Activated naive CD8-positive, alpha-beta T cell treated with anti-CD3 and anti-CD28 coated beads, Interleukin-2, amount 50 U/mL, for 24 hours (primary cell): ENCODE measurements at regions not wholly inside any gene's neighbourhood (a gene's known extent, or its start where the extent isn't known, plus 50 kb on each side); places are given as distances from the start of the nearest gene placed in this dataset.
"Not testable (repeated sequence)": the region's sequence is repeated elsewhere in the genome, so short reads cannot be mapped to it uniquely, and the experiment has no call there.

Source experiments
- ATAC-seq: fragments of 150-1000 bp; cut with Tn5 transposase; one replicate; pipeline ENCODE4 v1.10.0; 2021
- DNase-seq: peaks from one replicate; pipeline ENCODE4 v3.0.0; 2021
- H3K27ac Mint-ChIP-seq: one replicate; pipeline ENCODE4 v1.8.0; 2021; ENCODE audit warnings: mild to moderate bottlenecking, mixed read lengths
- H3K27me3 Mint-ChIP-seq: one replicate; pipeline ENCODE4 v1.8.0; 2021; ENCODE audit warnings: mixed read lengths
- H3K36me3 Mint-ChIP-seq: one replicate; pipeline ENCODE4 v1.8.0; 2021; ENCODE audit warnings: low read depth, mixed read lengths
- H3K4me1 Mint-ChIP-seq: one replicate; pipeline ENCODE4 v1.8.0; 2021; ENCODE audit warnings: mixed read lengths
- H3K4me3 Mint-ChIP-seq: one replicate; pipeline ENCODE4 v1.8.0; 2021; ENCODE audit warnings: mild to moderate bottlenecking, moderate library complexity, mixed read lengths
- H3K9me3 Mint-ChIP-seq: one replicate; pipeline ENCODE4 v1.8.0; 2021; ENCODE audit warnings: mixed read lengths

DNA sequence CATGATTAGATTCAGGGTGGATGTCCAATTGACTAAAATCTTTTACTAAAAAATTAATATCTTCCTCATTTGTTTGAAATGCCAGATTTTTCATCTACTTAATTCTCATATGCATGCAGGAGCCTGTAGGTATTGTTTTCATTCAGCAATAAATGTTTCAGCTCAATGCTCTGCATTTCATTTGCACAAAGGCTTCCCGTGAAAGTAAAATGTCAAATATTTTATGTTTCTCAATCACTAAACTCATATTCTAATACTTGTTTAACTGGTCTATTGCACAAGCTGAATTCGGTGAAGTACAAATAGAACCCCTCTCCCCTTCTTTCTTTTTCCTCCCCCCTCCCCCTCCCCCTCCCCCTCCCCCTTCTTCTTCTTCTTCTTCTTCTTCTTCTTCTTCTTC lies 175.9 kb downstream of the MCHR2 start:
- Mint-ChIP-seq H3K9me3 (no peaks in the 10 kb centered on the region), H3K27me3 (peaks cover 26% of the 10 kb centered on the region), H3K4me1 (peaks cover 4% of the 10 kb centered on the region), H3K36me3 (no peaks in the 10 kb centered on the region), H3K27ac (no peak overlapping the region), H3K4me3 (no peak overlapping the region)
- DNase-seq (no peak), ATAC-seq (no peak)

DNA sequence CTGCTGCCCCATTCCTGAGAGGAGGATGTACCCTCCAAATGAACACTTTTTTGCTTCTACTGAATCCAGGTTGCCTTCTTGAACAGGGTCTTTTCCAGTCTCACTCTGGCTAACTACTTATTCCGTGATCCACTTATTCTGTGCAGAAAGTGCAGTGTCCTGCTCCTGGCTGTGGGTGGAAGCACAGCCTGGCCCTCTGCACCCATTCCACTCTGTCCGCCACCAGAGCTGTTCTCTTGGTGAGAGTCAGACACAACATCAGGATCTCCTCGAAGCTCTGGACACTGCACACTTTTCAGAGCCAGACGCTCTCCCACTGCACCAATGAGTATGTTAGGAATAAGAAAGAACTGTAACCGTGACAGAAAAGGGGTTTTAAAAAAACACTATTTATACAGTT lies 174.2 kb downstream of the MCHR2 start:
- Mint-ChIP-seq H3K4me1 (peaks cover 7% of the 10 kb centered on the region), H3K36me3 (no peaks in the 10 kb centered on the region), H3K27ac (no peak overlapping the region), H3K4me3 (no peak overlapping the region), H3K9me3 (no peaks in the 10 kb centered on the region), H3K27me3 (peaks cover 26% of the 10 kb centered on the region)
- no peak for ATAC-seq
- no peak for DNase-seq

DNA sequence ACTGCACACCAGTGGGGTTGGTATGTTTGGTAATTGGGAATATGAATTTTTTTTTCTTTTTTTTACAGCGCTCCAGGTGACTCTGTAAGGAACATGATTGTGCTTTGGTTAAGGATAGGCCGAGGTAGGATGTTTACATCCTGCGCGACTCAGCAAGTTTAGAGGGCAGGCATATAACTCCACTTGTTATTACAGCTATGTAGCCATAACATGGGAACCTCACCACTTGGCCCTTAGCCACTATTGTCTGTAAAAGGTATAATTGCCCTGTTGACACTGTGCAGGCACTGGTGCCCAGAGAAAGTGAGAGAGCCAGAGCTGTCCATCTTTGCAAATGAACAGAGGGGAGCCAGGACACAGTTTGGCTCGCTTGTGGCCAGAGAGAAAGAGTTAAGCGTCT lies 172.9 kb downstream of the MCHR2 start:
- H3K27me3 Mint-ChIP-seq = peaks cover 26% of the 10 kb centered on the region
- H3K36me3 Mint-ChIP-seq = no peaks in the 10 kb centered on the region
- H3K9me3 Mint-ChIP-seq = no peaks in the 10 kb centered on the region
- no peak overlapping the region for H3K4me3 Mint-ChIP-seq
- no peak overlapping the region for H3K27ac Mint-ChIP-seq
- peaks cover 7% of the 10 kb centered on the region for H3K4me1 Mint-ChIP-seq
- ATAC-seq = no peak
- DNase-seq = no peak

DNA sequence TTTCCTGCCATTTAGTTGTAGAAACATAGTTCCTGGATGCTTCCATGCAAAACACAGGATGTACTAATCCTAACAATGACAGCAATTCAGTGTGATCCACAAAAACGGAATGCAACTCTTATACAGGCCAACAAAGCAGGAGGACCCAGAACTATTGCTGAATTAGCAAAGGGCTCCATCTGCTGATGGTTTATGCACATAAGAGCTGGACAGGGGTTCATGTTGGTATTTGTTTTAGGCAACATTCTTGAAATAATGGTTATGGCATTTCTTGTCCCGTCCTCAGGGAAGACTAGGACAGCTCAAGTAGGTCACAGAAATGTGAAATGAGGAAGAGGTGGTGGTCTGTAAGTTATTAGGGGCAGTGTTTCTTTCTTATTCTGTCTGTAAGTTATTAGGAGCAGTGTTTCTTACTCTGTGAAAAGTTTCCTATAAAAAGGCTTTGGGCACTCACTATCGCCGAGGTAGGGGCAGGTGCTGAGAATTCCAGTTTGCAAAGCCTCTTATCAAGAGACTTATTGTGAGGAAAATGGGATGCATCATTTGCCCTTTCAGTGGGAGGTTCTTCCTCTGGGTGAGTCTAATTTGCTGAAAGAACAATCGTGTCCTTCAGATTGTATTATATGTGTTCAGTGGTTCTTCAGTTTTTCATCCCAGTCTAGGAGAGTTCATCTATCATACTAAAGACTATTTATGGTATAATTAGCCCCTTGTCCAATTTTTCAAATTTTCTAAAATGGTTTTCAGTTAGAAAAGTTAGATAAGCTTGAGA lies 171.1 kb downstream of the MCHR2 start:
- no peak for ATAC-seq

DNA sequence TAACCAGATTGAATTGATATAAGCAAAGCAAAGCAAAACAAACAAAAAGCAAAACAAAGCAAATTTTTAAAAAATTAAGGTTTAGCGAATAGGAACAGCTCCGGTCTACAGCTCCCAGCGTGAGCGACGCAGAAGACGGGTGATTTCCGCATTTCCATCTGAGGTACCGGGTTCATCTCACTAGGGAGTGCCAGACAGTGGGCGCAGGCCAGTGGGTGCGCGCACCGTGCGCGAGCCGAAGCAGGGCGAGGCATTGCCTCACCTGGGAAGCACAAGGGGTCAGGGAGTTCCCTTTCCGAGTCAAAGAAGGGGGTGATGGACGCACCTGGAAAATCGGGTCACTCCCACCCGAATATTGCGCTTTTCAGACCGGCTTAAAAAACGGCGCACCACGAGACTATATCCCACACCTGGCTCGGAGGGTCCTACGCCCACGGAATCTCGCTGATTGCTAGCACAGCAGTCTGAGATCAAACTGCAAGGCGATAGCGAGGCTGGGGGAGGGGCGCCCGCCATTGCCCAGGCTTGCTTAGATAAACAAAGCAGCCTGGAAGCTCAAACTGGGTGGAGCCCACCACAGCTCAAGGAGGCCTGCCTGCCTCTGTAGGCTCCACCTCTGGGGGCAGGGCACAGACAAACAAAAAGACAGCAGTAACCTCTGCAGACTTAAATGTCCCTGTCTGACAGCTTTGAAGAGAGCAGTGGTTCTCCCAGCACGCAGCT lies 170.3 kb downstream of the MCHR2 start:
- H3K4me3 Mint-ChIP-seq = peak overlapping the region; percentile 50
- H3K36me3 Mint-ChIP-seq, DNase-seq, H3K27ac Mint-ChIP-seq, H3K9me3 Mint-ChIP-seq, ATAC-seq, H3K4me1 Mint-ChIP-seq: not testable (repeated sequence)
- peaks cover 24% of the 10 kb centered on the region for H3K27me3 Mint-ChIP-seq

More for the DNA sequence above, 171.1 kb downstream of the MCHR2 start:
- no peak for DNase-seq
- no peaks in the 10 kb centered on the region for H3K36me3 Mint-ChIP-seq
- peaks cover 24% of the 10 kb centered on the region for H3K27me3 Mint-ChIP-seq
- H3K9me3 Mint-ChIP-seq = no peaks in the 10 kb centered on the region
- H3K4me1 Mint-ChIP-seq = peaks cover 7% of the 10 kb centered on the region
- H3K4me3 Mint-ChIP-seq = peak overlapping the region; percentile 50
- no peak overlapping the region for H3K27ac Mint-ChIP-seq

DNA sequence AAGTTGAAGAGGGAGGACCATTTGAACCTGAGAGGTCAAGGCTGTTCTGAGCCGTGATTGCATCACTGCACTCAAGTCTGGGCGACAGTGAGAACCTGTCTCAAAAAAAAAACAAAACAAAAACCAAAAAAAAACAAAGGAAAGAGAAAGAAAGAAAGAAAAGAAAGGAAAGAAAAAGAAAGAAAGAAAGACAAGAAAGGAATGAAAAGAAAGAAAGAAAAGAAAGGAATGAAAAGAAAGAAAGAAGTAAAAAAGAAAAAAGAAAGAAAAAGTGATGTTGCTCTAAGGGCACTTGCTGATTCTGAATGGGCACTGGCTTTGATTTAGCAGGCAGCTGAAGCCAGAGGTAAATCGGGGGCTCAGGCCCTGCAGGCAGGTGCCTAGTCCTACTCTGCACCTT lies 161.0 kb downstream of the MCHR2 start:
- Mint-ChIP-seq H3K4me3 (no peak overlapping the region), H3K4me1 (no peaks in the 10 kb centered on the region), H3K36me3 (no peaks in the 10 kb centered on the region), H3K9me3 (no peaks in the 10 kb centered on the region), H3K27me3 (peaks cover 1% of the 10 kb centered on the region), H3K27ac (no peak overlapping the region)
- DNase-seq (no peak), ATAC-seq (no peak)

DNA sequence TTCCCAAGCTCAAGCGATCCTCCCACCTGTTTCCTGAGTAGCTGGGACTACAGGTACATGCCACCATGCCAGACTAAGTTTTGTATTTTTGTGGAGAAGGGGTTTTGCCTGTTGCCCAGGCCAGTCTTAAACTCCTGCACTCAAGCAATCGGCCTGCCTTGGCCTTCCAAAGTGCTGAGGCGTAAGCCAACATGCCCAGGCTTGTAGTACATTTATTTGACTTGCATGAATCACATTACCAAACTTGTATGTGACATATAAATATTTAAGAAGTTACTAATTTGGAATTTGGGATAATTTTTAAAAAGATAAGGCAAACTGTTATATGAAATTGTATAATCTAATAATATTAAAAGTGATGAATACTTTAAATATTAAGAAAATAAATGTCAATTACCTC lies 157.6 kb downstream of the MCHR2 start:
- DNase-seq (no peak), ATAC-seq (no peak)
- Mint-ChIP-seq H3K9me3 (no peaks in the 10 kb centered on the region), H3K27ac (no peak overlapping the region), H3K4me1 (no peaks in the 10 kb centered on the region), H3K27me3 (peaks cover 4% of the 10 kb centered on the region), H3K4me3 (no peak overlapping the region), H3K36me3 (no peaks in the 10 kb centered on the region)

DNA sequence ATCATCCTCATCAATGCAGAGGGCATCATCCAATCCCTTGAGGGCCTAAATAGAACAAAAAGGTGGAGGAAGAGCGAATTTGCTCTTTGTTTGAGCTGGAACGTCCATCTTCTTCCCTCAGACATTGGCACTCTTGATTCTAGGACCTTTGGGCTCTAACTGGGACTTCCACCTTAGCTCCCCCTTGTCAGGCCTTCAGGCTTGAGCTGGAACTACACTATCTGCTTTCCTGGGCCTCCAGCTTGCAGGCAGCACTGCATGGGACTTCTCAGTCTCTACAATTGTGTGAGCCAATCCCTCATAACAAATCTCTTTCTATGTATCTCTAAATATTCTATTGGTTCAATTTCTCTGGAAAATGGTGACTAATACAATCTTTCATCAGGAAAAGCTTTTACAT lies 155.4 kb downstream of the MCHR2 start:
- Mint-ChIP-seq H3K4me3 (no peak overlapping the region), H3K9me3 (no peaks in the 10 kb centered on the region), H3K27me3 (peaks cover 2% of the 10 kb centered on the region), H3K4me1 (no peaks in the 10 kb centered on the region), H3K27ac (no peak overlapping the region), H3K36me3 (no peaks in the 10 kb centered on the region)
- ATAC-seq (no peak), DNase-seq (no peak)

DNA sequence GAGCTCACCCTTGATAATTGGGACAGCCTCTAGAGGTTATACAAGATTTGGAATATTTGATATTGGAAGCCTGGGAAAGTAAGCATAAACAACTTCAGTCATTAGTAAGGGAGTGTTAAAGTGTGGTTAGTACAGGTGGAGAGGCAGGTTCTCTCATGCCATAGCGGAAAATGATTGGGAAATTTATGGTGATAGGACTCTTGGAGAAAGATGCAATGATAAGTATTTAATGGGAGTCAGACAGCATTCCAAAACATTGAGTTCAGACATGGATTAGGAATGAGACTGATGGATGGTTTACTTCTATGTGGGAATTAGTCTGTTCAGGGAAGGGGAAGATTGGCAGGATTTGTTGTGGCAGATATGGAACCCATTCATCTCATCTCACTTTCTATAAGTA lies 152.7 kb downstream of the MCHR2 start:
- no peaks in the 10 kb centered on the region for H3K36me3 Mint-ChIP-seq
- no peaks in the 10 kb centered on the region for H3K9me3 Mint-ChIP-seq
- ATAC-seq (no peak), DNase-seq (no peak)
- H3K4me1 Mint-ChIP-seq = no peaks in the 10 kb centered on the region
- H3K27me3 Mint-ChIP-seq = peaks cover 2% of the 10 kb centered on the region
- H3K4me3 Mint-ChIP-seq = no peak overlapping the region
- H3K27ac Mint-ChIP-seq = no peak overlapping the region

DNA sequence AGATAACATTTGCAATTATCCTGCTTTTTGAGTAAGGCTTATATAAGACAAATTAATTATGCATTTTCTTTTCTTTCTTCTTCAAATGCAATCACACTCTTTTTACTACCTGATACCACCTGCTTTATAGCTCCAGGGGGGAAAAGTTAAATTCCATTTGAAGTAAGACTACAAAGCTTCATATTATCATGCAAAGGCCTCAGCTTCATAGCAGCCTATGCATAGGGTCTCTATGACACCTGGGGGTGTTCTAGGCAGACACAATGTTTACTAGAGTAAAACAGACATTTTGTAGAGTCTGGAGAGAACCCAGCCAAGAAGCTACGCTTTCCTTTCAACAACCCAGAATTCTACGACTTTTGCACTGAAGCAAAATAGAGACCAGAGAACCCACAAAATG lies 148.0 kb downstream of the MCHR2 start:
- no peak overlapping the region for H3K27ac Mint-ChIP-seq
- DNase-seq = no peak
- H3K27me3 Mint-ChIP-seq = peaks cover 6% of the 10 kb centered on the region
- no peak overlapping the region for H3K4me3 Mint-ChIP-seq
- ATAC-seq = no peak
- no peaks in the 10 kb centered on the region for H3K36me3 Mint-ChIP-seq
- H3K4me1 Mint-ChIP-seq = no peaks in the 10 kb centered on the region
- no peaks in the 10 kb centered on the region for H3K9me3 Mint-ChIP-seq

DNA sequence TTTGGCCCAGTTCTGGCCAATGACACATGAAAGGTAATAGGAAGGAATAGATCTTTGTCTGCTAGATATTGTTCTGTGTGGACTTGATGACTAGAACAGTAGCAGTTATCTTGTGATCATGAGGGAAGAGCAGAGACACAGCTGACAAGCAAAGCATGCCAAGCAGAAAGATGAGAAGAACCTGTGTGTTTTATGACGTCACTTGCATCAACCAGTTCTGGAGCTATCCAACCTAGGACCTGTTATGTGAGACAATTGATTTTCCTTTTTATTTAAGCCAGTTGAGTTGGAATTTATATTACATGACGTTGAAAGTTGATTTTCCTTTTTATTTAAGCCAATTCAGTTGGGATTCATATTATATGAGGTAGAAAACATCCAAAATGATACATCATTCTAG lies 143.2 kb downstream of the MCHR2 start:
- Mint-ChIP-seq H3K27ac (no peak overlapping the region), H3K27me3 (peaks cover 10% of the 10 kb centered on the region), H3K36me3 (no peaks in the 10 kb centered on the region)

DNA sequence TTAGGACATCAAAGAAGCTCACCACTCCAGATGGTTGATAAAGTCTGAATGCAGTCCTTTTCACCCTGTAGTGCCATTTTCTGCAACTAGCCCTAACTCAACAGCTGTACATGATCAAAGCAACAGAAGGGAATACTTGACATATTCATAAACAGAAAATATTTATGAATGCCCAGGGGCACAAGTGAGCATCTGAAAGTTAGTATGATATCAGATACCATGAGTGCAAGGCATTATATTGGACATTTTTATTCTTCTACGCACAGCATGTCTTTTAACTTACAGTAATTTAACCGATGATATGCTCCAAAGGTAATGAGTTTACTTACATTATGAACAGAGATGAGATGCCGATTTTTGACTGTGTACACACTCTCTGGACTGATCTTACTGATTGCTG lies 142.0 kb downstream of the MCHR2 start:
- Mint-ChIP-seq H3K9me3 (no peaks in the 10 kb centered on the region), H3K27ac (no peak overlapping the region), H3K4me3 (no peak overlapping the region), H3K4me1 (no peaks in the 10 kb centered on the region), H3K36me3 (no peaks in the 10 kb centered on the region), H3K27me3 (peaks cover 15% of the 10 kb centered on the region)
- DNase-seq (no peak), ATAC-seq (no peak)

More for the DNA sequence above, 143.2 kb downstream of the MCHR2 start:
- no peak for ATAC-seq
- H3K4me3 Mint-ChIP-seq = no peak overlapping the region
- H3K9me3 Mint-ChIP-seq = no peaks in the 10 kb centered on the region
- no peak for DNase-seq
- H3K4me1 Mint-ChIP-seq = no peaks in the 10 kb centered on the region

DNA sequence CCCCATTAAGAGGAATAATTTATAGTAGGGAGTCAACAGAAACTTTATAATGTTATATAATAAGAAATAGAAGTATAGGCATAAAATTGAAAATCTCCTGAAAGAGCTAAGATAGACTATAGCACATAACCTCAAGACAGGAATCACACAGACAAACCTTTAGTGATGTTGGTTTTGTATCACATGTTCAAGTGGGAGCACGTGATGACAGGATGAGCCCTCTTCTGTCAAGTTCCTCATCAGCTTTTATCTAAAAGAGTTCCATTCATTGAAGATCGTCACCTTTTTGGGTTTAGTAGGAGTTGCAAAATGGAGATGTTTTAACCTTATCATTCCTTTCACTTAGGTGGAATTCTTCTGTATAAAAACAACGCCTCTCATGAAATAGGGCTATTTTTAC lies 127.0 kb downstream of the MCHR2 start:
- Mint-ChIP-seq H3K4me3 (no peak overlapping the region), H3K27me3 (peaks cover 24% of the 10 kb centered on the region), H3K36me3 (no peaks in the 10 kb centered on the region), H3K4me1 (no peaks in the 10 kb centered on the region), H3K9me3 (no peaks in the 10 kb centered on the region), H3K27ac (no peak overlapping the region)
- ATAC-seq = no peak
- DNase-seq = no peak

DNA sequence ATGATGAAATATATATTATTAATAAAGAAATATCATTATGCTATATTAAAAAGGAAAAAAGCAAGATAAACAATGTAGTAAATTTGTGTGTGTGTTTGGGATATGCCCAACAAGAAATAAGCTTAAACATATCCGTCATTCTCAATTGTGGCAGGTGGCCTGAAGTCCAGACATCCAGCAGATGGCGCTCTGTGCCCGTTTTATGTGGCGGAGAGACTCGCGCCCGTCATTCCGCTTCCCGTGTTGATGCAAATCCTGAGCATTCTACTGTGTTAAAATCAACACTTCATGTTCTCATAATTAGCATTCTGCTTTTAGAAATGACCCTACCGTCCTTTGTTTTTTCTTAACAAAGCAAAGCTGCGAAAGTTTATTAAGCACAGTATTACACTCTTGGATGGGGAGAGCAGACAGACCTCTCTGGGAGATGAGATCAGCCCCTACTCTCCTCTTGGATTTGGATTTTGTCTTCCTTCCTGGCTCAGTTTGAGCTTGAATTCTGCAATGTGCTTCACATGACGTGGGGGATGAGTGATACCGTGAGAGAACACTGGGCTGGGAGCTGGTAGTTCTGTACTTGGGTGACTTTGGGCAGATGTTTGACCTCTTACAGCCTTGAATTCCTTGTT lies 125.8 kb downstream of the MCHR2 start:
- ATAC-seq = peak; percentile 33
- Mint-ChIP-seq H3K36me3 (no peaks in the 10 kb centered on the region), H3K27ac (no peak overlapping the region), H3K27me3 (peaks cover 24% of the 10 kb centered on the region), H3K4me1 (no peaks in the 10 kb centered on the region), H3K9me3 (no peaks in the 10 kb centered on the region), H3K4me3 (no peak overlapping the region)
- peak; percentile 79 for DNase-seq
